Ishikawa (cell line): ENCODE measurements at regions not wholly inside any gene's neighbourhood (a gene's known extent, or its start where the extent isn't known, plus 50 kb on each side); places are given as distances from the start of the nearest gene placed in this dataset.

ENCODE experiments used
- CEBPB ChIP-seq: IDR thresholded peaks from 2 replicates; pipeline ENCODE4 v1.6.1; 2012
- EP300 ChIP-seq: IDR thresholded peaks from 2 replicates; pipeline ENCODE4 v1.6.1; 2012; ENCODE audit warnings: borderline replicate concordance
- FOXM1 ChIP-seq: IDR thresholded peaks from 2 replicates; pipeline ENCODE4 v1.6.1; 2012; ENCODE audit warnings: low read depth, borderline replicate concordance
- RAD21 ChIP-seq: IDR thresholded peaks from 2 replicates; pipeline ENCODE4 v1.6.1; 2012; ENCODE audit warnings: low read depth
- USF1 ChIP-seq: IDR thresholded peaks from 2 replicates; pipeline ENCODE4 v1.6.1; 2012
- YY1 ChIP-seq: IDR thresholded peaks from 2 replicates; pipeline ENCODE4 v1.6.1; 2012; ENCODE audit warnings: low read depth

GRCh38 chr18:56021809-56022195 lies 433.8 kb upstream of the TCF4 start:
- TF ChIP-seq CEBPB (no peak), USF1 (no peak), EP300 (no peak), RAD21 (no peak), FOXM1 (no peak), YY1 (no peak)
